H1 (cell line): ENCODE measurements at regions not wholly inside any gene's neighbourhood (a gene's known extent, or its start where the extent isn't known, plus 50 kb on each side); places are given as distances from the start of the nearest gene placed in this dataset.

Source experiments
- CTCF ChIA-PET: fragments of 300-600 bp; sonication (Branson Sonifier 250); formaldehyde crosslinking; loops from one replicate; lab custom pipeline; 2021; ENCODE audit not compliant: partially characterized antibody; lab: Charles Lee
- POLR2A ChIA-PET: fragments of 300-600 bp; sonication (Branson Sonifier 250); formaldehyde crosslinking; loops from one replicate; lab custom pipeline; 2021; ENCODE audit warnings: inconsistent platforms; ENCODE audit not compliant: partially characterized antibody; lab: Charles Lee
- DNase-seq, 2 experiments: peaks; one replicate each; pipeline versions ENCODE4 v3.0.0 to v3.0.0-alpha.2; 2010 to 2022; ENCODE audit warnings: low spot score in 2 of 2, low read depth in 1 of 2, mixed read lengths in 1 of 2
- FAIRE-seq: peaks from 2 replicates; lab custom pipeline; 2011; peaks lifted over from hg19 to GRCh38; lab: Jason Lieb, UNC
- H2AFZ ChIP-seq: 2 replicates; pipeline ENCODE4 v1.8.1; 2012; ENCODE audit warnings: low read length, inconsistent platforms
- H2AK5ac ChIP-seq: 2 replicates; pipeline ENCODE4 v1.6.1; 2013; ENCODE audit warnings: low read depth, low read length
- H2BK120ac ChIP-seq: replicated peaks from 2 replicates; pipeline ENCODE3; 2013; ENCODE audit warnings: low read depth, low read length, inconsistent platforms
- H2BK12ac ChIP-seq: 2 replicates; pipeline ENCODE4 v1.6.1; 2013; ENCODE audit warnings: low read depth, low read length
- H2BK15ac ChIP-seq: 2 replicates; pipeline ENCODE4 v1.6.1; 2013; ENCODE audit warnings: low read length
- H2BK20ac ChIP-seq: 2 replicates; pipeline ENCODE4 v1.6.1; 2013; ENCODE audit warnings: low read length
- H2BK5ac ChIP-seq: 2 replicates; pipeline ENCODE4 v1.6.1; 2013; ENCODE audit warnings: low read depth, low read length
- H3K14ac ChIP-seq: 2 replicates; pipeline ENCODE4 v1.6.1; 2013; ENCODE audit warnings: inconsistent platforms; ENCODE audit not compliant: insufficient read length
- H3K18ac ChIP-seq: 2 replicates; pipeline ENCODE4 v1.6.1; 2013; ENCODE audit warnings: low read length; ENCODE audit errors: extremely low read depth
- H3K23ac ChIP-seq: 2 replicates; pipeline ENCODE4 v1.6.1; 2013; ENCODE audit warnings: inconsistent platforms; ENCODE audit not compliant: insufficient read length
- H3K23me2 ChIP-seq: 2 replicates; pipeline ENCODE4 v1.6.1; 2013; ENCODE audit warnings: low read depth, low read length
- H3K27ac ChIP-seq: 2 replicates; pipeline ENCODE4 v1.6.1; 2011; ENCODE audit warnings: low read depth, low read length, inconsistent platforms
- H3K27me3 ChIP-seq, 4 experiments: replicated peaks in 1 of 4; 1 replicate in 1 of 4; 2 replicates in 3 of 4; pipeline versions ENCODE4 v1.6.1 to v1.8.1; 2011 to 2013; ENCODE audit warnings: low read length in 3 of 4, mild to moderate bottlenecking in 3 of 4, inconsistent platforms in 2 of 4, mixed read lengths in 2 of 4, moderate library complexity in 1 of 4; ENCODE audit not compliant: control insufficient read depth in 3 of 4, insufficient read depth in 3 of 4; ENCODE audit errors: extremely low read depth in 1 of 4
- H3K36me3 ChIP-seq, 4 experiments: 2 replicates each; pipeline versions ENCODE4 v1.6.1 to v1.8.1; 2011 to 2013; ENCODE audit warnings: mild to moderate bottlenecking in 4 of 4, low read length in 3 of 4, moderate library complexity in 2 of 4, control low read depth in 1 of 4, inconsistent platforms in 1 of 4; ENCODE audit not compliant: insufficient read depth in 4 of 4, control insufficient read depth in 2 of 4
- H3K4ac ChIP-seq: replicated peaks from 2 replicates; pipeline ENCODE3; 2013; ENCODE audit warnings: low read length, low read depth, mixed read lengths, inconsistent platforms; ENCODE audit not compliant: insufficient read length
- H3K4me1 ChIP-seq, 4 experiments: replicated peaks in 1 of 4; 1 replicate in 1 of 4; 2 replicates in 3 of 4; pipeline versions ENCODE4 v1.6.1 to v1.8.1; 2011 to 2013; ENCODE audit warnings: low read length in 3 of 4, inconsistent platforms in 2 of 4, mixed read lengths in 1 of 4; ENCODE audit not compliant: insufficient read depth in 4 of 4, control insufficient read depth in 3 of 4
- H3K4me2 ChIP-seq, 2 experiments: 2 replicates each; pipeline versions ENCODE4 v1.6.1 to v1.8.1; 2011 to 2013; ENCODE audit warnings: low read depth in 2 of 2, low read length in 2 of 2, control low read depth in 1 of 2, inconsistent platforms in 1 of 2, mild to moderate bottlenecking in 1 of 2; ENCODE audit not compliant: insufficient read depth in 1 of 2
- H3K4me3 ChIP-seq, 4 experiments: fragments of 200-600, 300-600 bp in 1 of 4; sonication (generic), shearing (Covaris generic), sonication (Bioruptor Twin) in 1 of 4; 2 replicates each; pipeline versions ENCODE4 v1.5.1 to v1.8.1; 2011 to 2016; ENCODE audit warnings: low read length in 4 of 4, low read depth in 3 of 4, control low read depth in 2 of 4, inconsistent platforms in 2 of 4, mild to moderate bottlenecking in 2 of 4, mixed read lengths in 1 of 4, moderate library complexity in 1 of 4; ENCODE audit not compliant: insufficient read depth in 2 of 4; ENCODE audit errors: extremely low read depth in 1 of 4
- H3K56ac ChIP-seq: replicated peaks from 2 replicates; pipeline ENCODE3; 2013; ENCODE audit warnings: low read depth, mild to moderate bottlenecking, mixed read lengths, low read length, inconsistent platforms; ENCODE audit not compliant: insufficient read length
- H3K79me1 ChIP-seq: 2 replicates; pipeline ENCODE4 v1.6.1; 2013; ENCODE audit warnings: low read depth, low read length, control low read depth
- H3K79me2 ChIP-seq, 2 experiments: 2 replicates each; pipeline versions ENCODE4 v1.6.1 to v1.8.1; 2012 to 2013; ENCODE audit warnings: low read length in 2 of 2, mild to moderate bottlenecking in 2 of 2, inconsistent platforms in 1 of 2; ENCODE audit not compliant: insufficient read depth in 2 of 2, control insufficient read depth in 1 of 2
- H3K9ac ChIP-seq, 4 experiments: replicated peaks in 1 of 4; 1 replicate in 1 of 4; 2 replicates in 3 of 4; pipeline versions ENCODE4 v1.6.1 to v1.8.1; 2011 to 2013; ENCODE audit warnings: low read depth in 3 of 4, low read length in 3 of 4, control low read depth in 2 of 4, mild to moderate bottlenecking in 2 of 4, moderate library complexity in 2 of 4, inconsistent platforms in 1 of 4; ENCODE audit errors: extremely low read depth in 1 of 4
- H3K9me3 ChIP-seq, 2 experiments: 2 replicates each; pipeline versions ENCODE4 v1.6.1 to v1.8.1; 2012 to 2013; ENCODE audit warnings: mild to moderate bottlenecking in 2 of 2, moderate library complexity in 2 of 2, control low read depth in 1 of 2, inconsistent platforms in 1 of 2, low read depth in 1 of 2, low read length in 1 of 2, mixed read lengths in 1 of 2; ENCODE audit not compliant: insufficient read depth in 2 of 2
- H4K20me1 ChIP-seq, 2 experiments: replicated peaks in 1 of 2; 2 replicates each; pipeline versions ENCODE3 to v1.8.1; 2011 to 2013; ENCODE audit warnings: inconsistent platforms in 2 of 2, low read length in 2 of 2, mild to moderate bottlenecking in 1 of 2; ENCODE audit not compliant: insufficient read depth in 2 of 2, control insufficient read depth in 1 of 2
- H4K5ac ChIP-seq: 2 replicates; pipeline ENCODE4 v1.6.1; 2013; ENCODE audit warnings: low read length, low read depth, mixed read lengths, inconsistent platforms; ENCODE audit not compliant: insufficient read length
- H4K8ac ChIP-seq: 2 replicates; pipeline ENCODE4 v1.8.0; 2013; ENCODE audit warnings: mild to moderate bottlenecking, moderate library complexity, low read length, inconsistent platforms; ENCODE audit not compliant: insufficient read depth; ENCODE audit errors: extremely low read depth
- H4K91ac ChIP-seq: replicated peaks from 2 replicates; pipeline ENCODE3; 2013; ENCODE audit warnings: low read length, mixed read lengths, inconsistent platforms; ENCODE audit not compliant: insufficient read length
- ASH2L ChIP-seq: fragments of 200-600, 300-600 bp; sonication (generic); IDR thresholded peaks from one replicate; pipeline ENCODE4 v1.7.1; 2017; ENCODE audit warnings: low read length
- ATF2 ChIP-seq: IDR thresholded peaks from 2 replicates; pipeline ENCODE4 v1.6.1; 2012; ENCODE audit warnings: low read length, inconsistent platforms
- CEBPB ChIP-seq: IDR thresholded peaks from 2 replicates; pipeline ENCODE4 v1.6.1; 2012; ENCODE audit warnings: low read depth, low read length
- CTBP2 ChIP-seq: IDR thresholded peaks from 2 replicates; pipeline ENCODE4 v1.7.0; 2011; ENCODE audit warnings: borderline replicate concordance, mild to moderate bottlenecking, moderate library complexity, mixed read lengths, low read length; ENCODE audit not compliant: insufficient read depth, insufficient read length
- GABPA ChIP-seq: IDR thresholded peaks from 2 replicates; pipeline ENCODE4 v1.6.1; 2011; ENCODE audit warnings: mild to moderate bottlenecking, low read length, moderate library complexity, borderline replicate concordance; ENCODE audit not compliant: insufficient read depth
- HDAC2 ChIP-seq, 2 experiments: fragments of 300-600 bp in 1 of 2; sonication (generic) in 1 of 2; IDR thresholded peaks; 2 replicates each; pipeline ENCODE4 v1.6.1; 2011 to 2012; ENCODE audit warnings: low read depth in 2 of 2, low read length in 2 of 2, mild to moderate bottlenecking in 2 of 2, moderate library complexity in 2 of 2, borderline replicate concordance in 1 of 2, inconsistent platforms in 1 of 2
- NANOG ChIP-seq: IDR thresholded peaks from 2 replicates; pipeline ENCODE4 v1.6.1; 2011; ENCODE audit warnings: low read length, low read depth, mild to moderate bottlenecking, inconsistent platforms; ENCODE audit not compliant: insufficient read depth, poor library complexity, severe bottlenecking
- NRF1 ChIP-seq: IDR thresholded peaks from 2 replicates; pipeline ENCODE4 v1.6.1; 2011; ENCODE audit warnings: mild to moderate bottlenecking, low read depth, low read length, improper control_type of control experiment
- SUZ12 ChIP-seq: fragments of 200-600 bp; sonication (generic); IDR thresholded peaks from 2 replicates; pipeline ENCODE4 v1.6.1; 2012; ENCODE audit warnings: mild to moderate bottlenecking, inconsistent platforms, low read length, moderate library complexity, mixed read lengths
- YY1 ChIP-seq: IDR thresholded peaks from 2 replicates; pipeline ENCODE4 v1.6.1; 2011; ENCODE audit warnings: low read depth, mild to moderate bottlenecking, low read length
- ZNF274 ChIP-seq: IDR thresholded peaks from 2 replicates; pipeline ENCODE4 v1.7.0; 2012; ENCODE audit warnings: low read length, borderline replicate concordance; ENCODE audit errors: extremely low read depth
- WGBS, 2 experiments: shearing (Covaris generic) in 1 of 2; methylation state at CpG; one replicate each; pipeline versions ENCODE4 v1.1.6 to v1.1.7; 2013 to 2015; ENCODE audit warnings: low lambda C conversion rate in 2 of 2, mixed read lengths in 2 of 2, inconsistent platforms in 1 of 2, low coverage in 1 of 2, missing lambda C conversion rate in 1 of 2; ENCODE audit not compliant: insufficient replicate concordance in 2 of 2, insufficient coverage in 1 of 2, insufficient read length in 1 of 2; ENCODE audit errors: extremely low coverage in 1 of 2, missing lambda C conversion rate in 1 of 2; 5-methylcytosine and 5-hydroxymethylcytosine counted together
- TF ChIP-seq, protein P1 (sequence below): IDR thresholded peaks from 2 replicates; pipeline ENCODE4 v1.6.1; 2012; ENCODE audit warnings: inconsistent platforms

DNA sequence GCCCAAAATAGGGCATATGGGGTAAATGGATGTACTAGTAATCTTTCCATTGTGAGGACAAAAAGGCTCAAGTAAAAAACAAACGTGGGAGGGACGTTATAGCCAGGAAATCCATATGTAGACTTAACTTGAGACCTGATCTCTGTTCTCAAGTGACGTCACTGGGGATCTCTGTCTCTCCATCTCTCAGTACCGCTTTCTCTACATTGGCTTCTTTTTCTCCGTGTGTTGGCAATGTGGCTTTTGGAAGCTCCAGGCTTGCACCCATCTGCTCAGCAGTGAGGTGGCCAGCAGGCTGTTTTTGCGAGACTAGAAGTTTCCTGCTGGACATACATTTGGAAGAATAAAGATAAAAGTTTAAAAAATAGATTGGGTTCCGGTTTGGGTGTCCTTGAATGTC lies 66.0 kb upstream of the NRXN3 start:
- H3K27ac ChIP-seq = no peak overlapping the region
- H4K8ac ChIP-seq = no peak overlapping the region
- no peaks in the 10 kb centered on the region; the same call in 1 of the 2 replicates for H3K79me1 ChIP-seq
- H3K9me3 ChIP-seq = no peaks in the 10 kb centered on the region
- no peak overlapping the region for H3K4ac ChIP-seq
- H3K23me2 ChIP-seq = peaks cover 2% of the 10 kb centered on the region; the same call in 1 of the 2 replicates
- DNase-seq = no peak
- no peak for FAIRE-seq
- no peak overlapping the region for H2BK12ac ChIP-seq
- H4K5ac ChIP-seq = no peak overlapping the region
- H3K4me3 ChIP-seq = no peak overlapping the region
- no peak overlapping the region for H2BK20ac ChIP-seq
- no peak overlapping the region for H2AFZ ChIP-seq
- WGBS, 2 experiments = 83% methylated on average over 7 of the region's 7 CpGs; no CpG with 5 or more reads in 1 of the 2 experiments
- H3K23ac ChIP-seq = no peak overlapping the region
- no peaks in the 10 kb centered on the region for H4K20me1 ChIP-seq
- H3K4me1 ChIP-seq = peaks cover 0 to 2% (median 0%) of the 10 kb centered on the region in 4 experiments; a peak in 2 of 7 replicates
- no peak overlapping the region for H3K56ac ChIP-seq
- no peak overlapping the region for H2BK120ac ChIP-seq
- no peak overlapping the region for H2BK15ac ChIP-seq
- H3K27me3 ChIP-seq = no peaks in the 10 kb centered on the region; a peak in 1 of 7 replicates
- no peaks in the 10 kb centered on the region for H3K36me3 ChIP-seq
- POLR2A ChIA-PET = no interaction called here
- H3K4me2 ChIP-seq = no peak overlapping the region
- H3K14ac ChIP-seq = no peak overlapping the region
- H3K79me2 ChIP-seq = no peaks in the 10 kb centered on the region
- no peak overlapping the region for H4K91ac ChIP-seq
- no peak overlapping the region for H3K18ac ChIP-seq
- H2BK5ac ChIP-seq = no peak overlapping the region
- CTCF ChIA-PET = interaction anchor here (2.0 kb wide), 1 partner anchor 15 kb away, joined by 6 read pairs; no protein-coding TSS in a partner anchor
- H3K9ac ChIP-seq = no peak overlapping the region
- no peak overlapping the region for H2AK5ac ChIP-seq
- TF ChIP-seq CTBP2 = no peak
- TF ChIP-seq NANOG = no peak
- TF ChIP-seq ASH2L = no peak
- TF ChIP-seq NRF1 = no peak
- TF ChIP-seq YY1 = no peak
- no peak for TF ChIP-seq ZNF274
- TF ChIP-seq SUZ12 = no peak
- TF ChIP-seq HDAC2 (IDR thresholded peaks at IDR 0.05; ENCODE audit: borderline replicate concordance in 1 of 2, low read depth in 2 of 2, low read length in 2 of 2) = no peak
- TF ChIP-seq ATF2 = no peak
- TF ChIP-seq CEBPB = no peak
- TF ChIP-seq, protein P1, sequence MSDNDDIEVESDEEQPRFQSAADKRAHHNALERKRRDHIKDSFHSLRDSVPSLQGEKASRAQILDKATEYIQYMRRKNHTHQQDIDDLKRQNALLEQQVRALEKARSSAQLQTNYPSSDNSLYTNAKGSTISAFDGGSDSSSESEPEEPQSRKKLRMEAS = no peak
- TF ChIP-seq GABPA = no peak
